HG02642 (cell line): ENCODE measurements at regions not wholly inside any gene's neighbourhood (a gene's known extent, or its start where the extent isn't known, plus 50 kb on each side); places are given as distances from the start of the nearest gene placed in this dataset.

Experiments
- ATAC-seq: cut with Tn5 transposase; IDR thresholded peaks from one replicate; pipeline ENCODE4 v1.9.1; 2021; ENCODE audit warnings: mild to moderate bottlenecking; ENCODE audit not compliant: unreplicated experiment, poor library complexity

DNA sequence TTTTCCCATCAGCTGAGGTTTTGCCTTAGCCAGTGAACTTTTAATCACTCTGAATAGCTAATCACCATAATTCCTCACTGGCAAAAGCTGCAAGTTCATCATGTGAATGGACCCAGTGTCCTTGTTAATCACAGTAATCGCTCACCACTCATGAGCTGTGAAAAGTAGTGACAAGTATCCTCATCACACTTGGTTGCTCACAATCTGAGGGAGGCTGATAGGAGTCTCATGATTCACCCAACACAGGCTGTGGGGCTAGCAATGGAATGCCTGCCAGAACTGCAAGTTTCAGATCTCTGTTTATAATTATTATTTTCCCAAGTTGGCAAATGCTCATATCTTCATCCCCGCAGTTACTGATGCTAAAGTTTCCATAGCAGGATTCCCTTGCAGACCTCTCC is 467.2 kb downstream of the KIF4B start:
- ATAC-seq, result no peak

DNA sequence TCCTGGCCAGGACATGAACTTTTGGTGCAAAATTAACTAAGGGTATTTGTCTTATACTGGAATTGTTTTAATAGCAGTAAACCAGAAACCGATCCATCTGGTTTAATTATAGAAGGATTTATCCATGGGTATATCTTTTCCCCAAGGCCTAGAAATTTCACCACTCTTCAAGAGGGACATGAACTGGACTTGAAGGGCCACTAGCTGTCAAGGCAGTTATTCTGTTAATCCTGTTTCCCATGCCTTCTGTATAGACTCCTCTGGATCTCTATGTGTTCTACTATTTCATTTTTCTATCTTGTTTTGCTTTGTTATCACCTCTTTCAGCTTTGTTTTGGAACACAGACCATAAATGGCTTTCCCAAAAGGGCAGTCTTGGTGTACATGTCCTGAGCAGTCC is 467.6 kb downstream of the KIF4B start:
- no peak for ATAC-seq

DNA sequence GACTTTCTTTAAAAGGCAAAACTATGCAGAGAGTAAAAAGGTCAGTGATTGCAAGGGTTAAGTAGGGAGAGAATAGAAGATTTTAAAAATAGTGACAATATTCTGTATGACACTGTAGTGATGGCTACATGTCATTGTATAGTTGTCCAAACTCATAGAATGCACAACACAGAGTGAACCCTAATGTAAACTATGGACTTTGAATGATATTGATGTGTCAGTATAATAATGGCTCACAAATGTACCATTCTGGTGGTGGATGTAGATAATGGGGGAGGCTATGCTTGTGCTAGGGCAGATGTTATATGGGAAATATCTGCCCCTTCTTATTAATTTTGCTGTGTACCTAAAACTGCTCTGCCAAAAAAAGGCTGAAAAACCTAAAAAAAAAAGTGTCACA is 468.9 kb downstream of the KIF4B start:
- no peak for ATAC-seq

DNA sequence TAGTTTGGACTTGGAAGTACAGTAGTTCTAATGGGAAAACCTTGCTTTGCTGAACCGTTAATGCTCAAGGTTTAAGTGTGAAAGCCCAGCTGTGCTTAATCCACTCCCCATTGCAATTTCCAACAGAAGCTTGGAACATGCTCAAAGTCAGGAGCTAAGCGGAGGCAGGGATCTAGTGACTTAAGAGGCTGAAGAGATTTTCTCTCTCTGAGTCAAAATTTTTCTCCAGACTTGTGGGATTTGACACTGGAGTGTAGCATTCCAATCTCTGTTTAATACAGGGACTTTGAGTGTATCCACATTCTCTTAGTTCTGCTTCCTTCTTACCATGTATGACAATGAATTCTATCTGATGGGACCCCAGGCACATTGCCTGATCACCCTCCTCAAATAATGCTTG is 471.8 kb downstream of the KIF4B start:
- no peak for ATAC-seq

DNA sequence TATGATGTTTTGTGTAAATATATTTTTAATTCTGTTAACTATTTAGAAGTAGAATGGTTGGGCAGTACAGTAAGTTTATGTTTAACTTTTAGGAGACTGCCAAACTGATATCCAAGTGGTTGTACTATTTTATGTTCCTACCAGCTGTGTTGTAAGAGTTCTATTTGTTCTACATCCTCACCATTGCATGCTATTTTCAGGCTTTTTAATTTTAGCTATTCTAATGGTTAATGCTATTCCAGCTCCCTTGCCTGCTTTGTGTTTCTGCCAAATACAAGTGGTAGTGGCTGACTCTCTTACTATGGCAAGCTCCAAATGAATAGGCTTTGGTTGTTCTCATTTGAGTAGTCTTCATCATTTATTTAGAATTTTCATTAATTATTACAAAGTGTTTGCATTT is 476.4 kb downstream of the KIF4B start:
- ATAC-seq, result no peak

DNA sequence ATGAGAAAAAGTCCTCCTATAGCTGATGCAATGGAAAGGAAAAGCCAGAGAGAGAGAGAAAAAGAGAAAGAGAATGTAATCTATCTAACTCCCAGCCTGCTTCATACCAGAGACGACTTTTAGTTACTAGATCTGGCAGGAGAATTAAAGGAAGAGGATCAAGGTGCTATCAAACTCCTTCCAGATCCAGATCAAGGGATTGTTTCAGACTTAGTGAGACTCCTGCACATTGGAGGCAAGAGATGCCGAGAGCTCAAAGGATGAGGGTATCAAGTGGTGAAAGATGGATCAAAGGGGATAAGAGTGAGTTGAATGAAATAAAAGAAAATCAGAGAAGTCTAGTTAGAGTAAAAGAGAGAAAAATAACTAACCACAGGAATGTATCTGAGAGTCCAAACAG is 478.6 kb downstream of the KIF4B start:
- ATAC-seq, result no peak

DNA sequence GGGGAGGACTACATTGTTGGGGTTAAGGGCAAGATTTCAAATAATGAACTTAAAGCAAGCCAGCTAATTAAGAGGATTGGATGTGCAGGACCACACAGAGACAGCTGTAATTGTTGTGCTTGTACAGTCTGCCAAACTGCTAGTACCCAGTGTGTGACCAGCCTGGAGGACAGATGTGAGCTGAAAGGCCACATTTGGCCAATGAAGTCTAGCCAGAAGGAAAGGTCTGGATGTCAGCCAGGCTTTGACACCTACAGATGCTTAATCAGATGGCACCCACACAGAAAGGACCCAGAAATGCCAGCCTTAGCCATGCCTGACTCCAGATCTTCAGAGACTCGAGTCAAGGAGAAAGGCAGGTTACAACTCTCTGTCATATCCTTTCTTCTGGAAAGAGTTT is 491.1 kb downstream of the KIF4B start:
- ATAC-seq, result no peak

DNA sequence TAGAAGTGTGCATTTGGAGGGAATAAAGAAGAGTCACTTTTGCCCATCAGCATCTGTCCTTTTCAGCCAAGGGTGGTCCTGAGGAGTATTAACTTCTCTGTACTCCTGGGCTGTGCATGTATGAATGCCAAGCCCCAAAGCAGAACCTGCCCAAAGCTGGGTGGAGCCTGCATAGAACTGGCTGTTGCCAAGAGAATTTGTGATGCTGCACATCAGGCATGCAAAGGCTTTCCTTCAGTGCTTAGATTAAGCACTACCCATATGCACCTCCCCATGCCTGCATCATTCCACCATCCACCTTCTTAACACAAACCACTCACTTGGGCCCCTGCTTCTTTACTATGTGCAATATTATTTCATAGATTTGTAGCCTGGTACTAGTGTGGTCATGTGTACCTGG is 493.8 kb downstream of the KIF4B start:
- ATAC-seq, result no peak

DNA sequence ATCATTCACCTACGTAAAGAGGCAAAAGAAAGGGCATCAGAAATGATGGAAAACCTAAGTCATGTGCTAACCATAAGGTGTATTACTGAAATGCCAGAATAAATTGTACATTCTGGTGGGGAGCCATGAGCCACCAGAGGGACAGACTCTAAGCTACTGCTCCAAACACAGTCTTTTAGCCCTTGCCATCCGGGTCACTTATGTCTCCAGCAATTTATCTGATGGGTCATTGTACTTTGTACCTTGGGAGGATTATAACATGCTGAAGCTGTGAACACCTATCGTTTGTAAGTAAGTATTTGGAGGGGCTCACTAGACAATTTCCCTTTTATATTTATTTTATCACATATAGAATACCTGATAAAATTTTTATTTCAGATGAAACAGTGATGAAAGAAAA is 495.1 kb downstream of the KIF4B start:
- no peak for ATAC-seq

DNA sequence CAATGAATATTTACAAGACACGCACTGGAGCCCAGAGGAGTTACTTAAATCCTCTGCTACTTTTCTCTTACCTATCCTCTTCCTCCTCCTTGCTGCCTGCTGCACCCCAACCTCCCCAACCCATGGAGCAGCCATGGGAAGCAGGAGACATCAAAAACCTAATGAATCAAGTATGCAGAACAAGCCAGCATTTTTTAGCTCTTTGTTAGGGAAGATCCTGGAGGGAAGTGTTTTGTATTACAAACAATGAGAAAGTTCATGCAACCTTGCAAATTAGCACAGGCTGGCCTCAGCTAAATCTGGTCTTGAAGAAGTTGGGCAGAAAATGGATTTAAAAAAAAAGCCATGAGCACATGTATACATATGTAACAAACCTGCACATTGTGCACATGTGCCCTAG is 498.8 kb downstream of the KIF4B start:
- no peak for ATAC-seq

DNA sequence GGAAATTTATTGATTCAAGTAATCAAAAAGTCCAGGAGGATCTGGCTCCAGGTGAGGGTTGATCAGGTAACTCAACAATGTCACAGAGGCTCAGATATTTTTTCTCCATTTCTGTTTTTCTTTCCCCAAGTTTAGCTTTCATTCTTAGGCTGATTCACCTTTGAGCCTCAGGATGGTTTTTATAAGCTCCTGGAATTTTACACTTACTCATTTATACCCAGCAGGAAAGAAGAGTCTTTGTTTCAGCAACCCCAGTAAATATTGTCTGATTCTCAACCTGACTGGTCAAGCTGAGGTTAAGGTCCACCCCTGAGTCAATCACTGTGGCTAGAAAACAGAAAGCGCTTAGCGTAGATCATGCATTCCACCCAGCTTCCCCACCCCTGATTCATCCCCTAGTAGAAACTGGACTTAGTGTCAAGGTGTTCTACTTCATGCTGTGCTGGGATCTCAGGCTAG is 500.6 kb downstream of the KIF4B start:
- ATAC-seq, result no peak

DNA sequence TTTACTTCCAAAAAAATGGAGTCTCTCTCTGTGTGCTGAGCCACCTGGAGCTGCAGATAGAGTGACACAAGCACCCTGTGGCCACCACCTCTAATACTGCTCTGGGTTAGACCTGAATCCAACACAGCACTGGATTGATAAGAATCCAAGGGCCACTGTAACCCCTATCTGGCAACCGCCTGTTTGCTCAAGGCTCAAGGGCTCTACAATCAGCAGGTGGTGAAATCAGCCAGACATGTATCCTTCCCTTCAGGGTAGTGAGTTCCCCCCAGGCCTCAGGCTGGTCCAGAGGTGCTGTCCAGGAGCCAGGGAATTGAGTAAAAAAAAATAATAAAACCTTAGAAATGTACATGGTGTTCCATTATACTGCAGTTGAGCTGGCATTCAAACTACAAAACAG is 509.0 kb downstream of the KIF4B start:
- no peak for ATAC-seq

DNA sequence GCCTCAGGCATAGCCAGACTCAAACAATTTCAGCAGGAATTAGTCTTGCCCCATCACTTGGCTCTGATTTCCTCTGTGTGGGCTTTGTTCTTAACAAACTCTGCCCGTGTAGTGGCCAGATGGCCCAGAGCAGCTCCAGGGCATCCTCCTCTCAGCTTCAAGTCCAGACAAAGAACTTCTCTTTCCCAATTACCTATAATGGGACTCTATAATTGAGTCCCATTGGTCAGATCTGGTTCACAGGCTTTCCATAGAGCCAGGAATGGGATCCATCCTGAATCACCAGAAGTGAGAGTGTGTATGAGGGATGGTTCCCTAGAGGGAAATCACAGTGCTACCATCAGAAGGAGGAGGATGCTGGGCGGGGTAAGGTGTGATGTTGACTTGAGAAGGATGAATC is 515.8 kb downstream of the KIF4B start:
- ATAC-seq, result no peak

DNA sequence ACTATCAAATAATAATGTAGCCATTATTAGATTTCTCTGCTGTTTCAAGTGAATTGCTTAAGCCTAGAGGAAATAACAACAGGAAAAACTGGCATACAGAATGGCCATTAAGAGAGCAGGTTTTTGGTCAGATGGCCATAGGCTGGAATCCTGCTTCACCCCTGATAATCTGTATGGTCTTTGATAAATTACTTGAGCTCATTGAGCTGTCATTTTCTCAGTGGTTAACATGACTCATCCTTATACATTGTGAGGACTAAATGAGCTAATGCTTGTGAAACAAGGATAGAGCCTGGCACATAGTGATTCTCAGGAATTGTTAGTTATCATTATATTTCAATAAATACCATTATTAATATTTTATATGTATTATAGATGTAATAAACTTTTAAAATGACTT is 516.5 kb downstream of the KIF4B start:
- no peak for ATAC-seq

DNA sequence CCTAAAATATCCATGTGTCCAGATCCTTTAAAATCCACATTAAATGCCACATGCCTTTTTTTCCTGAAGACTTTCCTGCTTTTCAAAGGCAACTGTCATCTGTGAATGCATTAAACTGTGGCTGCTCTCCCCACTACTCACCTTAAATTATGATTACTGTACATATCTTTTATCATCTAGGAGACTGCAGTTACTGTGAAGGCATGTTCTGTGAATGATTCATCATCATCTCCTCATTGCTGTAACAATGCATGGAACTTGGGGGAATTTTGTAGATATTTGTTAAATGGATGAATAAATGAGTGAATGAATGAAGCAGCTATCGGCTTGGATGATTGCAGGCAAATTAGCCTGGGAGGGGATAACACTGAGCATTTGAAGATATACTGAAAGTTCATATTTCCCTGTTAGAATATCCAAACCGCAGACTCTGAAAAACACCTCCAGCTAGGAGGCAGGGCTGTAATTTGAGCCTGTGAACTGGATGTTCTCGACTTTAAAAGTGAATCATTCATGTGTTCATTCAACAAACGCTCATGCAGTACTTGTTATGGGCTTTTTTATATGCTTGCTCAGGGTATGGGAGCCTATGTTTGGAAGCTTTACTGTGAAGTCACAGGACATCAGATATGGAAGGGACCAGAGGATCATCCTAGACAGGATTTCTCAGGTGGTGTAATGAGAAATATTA is 519.2 kb downstream of the KIF4B start:
- ATAC-seq, result no peak

DNA sequence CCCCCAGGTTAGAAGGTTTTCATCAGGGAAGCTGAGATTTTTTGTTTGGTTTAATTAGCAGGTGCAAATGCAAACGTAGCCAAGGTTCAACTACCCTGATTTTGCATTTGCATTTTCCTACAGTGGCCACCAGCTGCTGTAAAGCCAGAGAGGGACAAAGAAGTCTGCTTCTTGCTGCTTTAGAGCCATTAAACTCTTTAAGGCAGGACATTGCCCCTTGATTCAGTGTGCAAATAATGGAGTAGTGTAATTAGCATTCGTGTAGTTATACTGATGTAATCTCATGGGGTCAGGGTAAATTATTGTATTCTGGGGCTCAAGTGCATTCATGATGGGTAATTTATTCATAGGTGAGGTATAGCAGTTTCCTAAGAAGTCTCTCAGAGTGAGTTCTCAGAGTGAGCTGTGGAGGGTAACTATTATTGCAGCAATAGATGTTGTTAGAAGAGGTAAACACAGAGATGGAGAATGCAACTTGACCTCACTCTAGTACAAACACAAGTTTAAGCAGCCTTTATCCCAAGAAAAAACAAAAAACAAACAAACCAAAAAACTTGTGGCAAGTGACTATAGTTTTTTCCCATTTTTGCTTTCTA is 526.5 kb downstream of the KIF4B start:
- no peak for ATAC-seq

DNA sequence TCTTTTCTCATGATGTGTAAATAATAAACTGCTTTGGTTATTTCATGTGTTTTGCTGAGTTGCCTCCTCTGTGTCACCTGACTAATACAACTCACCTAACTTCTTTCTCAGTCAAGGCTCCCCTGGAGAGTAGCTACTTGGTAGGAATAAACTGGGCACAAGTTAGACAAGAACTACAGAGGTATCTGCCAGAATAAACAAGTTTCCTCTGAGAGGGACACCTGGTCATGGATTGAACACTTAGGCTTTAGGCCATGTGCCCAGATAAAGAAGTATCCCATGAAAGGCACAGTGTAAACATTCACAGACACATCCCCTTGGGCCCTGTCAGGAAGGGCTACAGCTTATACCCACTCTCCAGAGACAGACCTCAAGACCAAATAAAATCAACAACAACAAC is 532.5 kb downstream of the KIF4B start:
- no peak for ATAC-seq

DNA sequence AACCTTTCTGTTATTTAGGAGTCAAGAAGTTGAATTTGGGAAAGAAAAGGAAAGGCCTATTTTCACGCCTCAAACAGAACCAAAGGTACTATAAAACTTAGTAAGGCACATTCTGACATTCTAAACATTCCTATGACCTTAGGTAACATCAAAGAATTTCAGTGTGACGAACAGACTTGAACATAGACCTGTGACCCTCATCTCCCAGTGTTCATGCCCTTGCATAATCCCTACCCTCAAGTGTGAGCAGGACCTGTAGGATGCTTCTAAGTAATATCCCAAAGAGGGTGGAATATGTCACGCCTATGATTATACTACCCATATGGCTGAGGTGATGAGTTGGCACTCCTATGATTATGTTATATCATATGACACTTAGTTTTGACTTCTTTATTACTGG is 540.9 kb downstream of the KIF4B start:
- no peak for ATAC-seq

DNA sequence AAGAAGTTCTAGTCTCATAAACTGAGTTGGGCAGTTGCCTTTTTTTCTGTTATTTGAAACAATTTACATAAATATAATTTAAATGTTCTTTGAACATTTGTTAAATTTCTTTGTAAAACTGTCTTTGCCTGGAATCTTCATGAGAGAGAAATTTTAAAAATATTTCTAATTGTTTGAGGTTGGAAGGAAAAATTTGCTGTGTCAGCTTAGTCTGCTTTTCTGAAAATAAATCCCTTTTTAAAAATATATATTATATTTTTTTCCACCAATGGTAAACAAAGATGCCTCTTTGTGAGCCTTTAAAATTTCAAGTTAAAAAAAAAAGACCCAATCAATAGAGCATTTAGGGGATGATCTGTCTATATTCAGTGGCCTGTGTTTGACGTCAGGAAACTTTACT is 542.7 kb downstream of the KIF4B start:
- ATAC-seq, result no peak

DNA sequence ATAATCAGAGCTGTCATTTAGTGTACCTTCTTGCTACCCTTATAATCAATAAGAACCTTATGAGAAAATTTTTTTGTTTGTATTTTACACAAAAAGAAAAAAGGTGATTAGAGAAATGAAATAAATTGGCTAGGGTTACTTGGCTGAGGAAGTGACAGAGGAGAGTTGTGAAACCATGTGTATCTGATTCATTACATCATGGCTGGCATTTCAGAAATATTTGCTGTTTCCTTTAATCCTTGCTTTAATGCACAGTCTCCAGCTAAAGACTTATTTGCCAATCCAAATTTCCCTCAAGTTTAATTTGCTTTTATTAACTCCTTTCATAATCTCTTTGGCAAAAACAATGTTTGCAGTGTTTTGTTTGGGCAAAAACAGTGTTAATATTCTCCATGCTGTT is 543.1 kb downstream of the KIF4B start:
- no peak for ATAC-seq

DNA sequence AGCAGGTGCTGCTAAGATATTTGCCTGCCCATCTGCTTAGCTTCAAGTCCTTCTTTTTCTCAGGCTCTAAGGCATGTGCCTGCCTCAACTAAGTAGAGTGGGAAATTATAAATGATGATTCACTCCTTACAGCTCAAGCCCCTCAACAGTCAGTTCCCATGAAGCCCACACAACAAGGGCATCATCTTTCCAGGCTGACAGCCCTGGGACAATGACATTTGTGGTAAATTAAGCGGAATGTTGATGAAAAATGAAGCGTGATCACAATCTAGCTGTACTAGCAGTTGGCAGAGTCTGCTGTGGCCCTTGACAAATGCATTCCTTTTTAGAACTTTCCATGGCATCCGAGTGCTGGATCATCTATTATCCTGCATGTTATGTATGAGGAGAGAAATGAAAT is 548.6 kb downstream of the KIF4B start:
- ATAC-seq, result no peak

DNA sequence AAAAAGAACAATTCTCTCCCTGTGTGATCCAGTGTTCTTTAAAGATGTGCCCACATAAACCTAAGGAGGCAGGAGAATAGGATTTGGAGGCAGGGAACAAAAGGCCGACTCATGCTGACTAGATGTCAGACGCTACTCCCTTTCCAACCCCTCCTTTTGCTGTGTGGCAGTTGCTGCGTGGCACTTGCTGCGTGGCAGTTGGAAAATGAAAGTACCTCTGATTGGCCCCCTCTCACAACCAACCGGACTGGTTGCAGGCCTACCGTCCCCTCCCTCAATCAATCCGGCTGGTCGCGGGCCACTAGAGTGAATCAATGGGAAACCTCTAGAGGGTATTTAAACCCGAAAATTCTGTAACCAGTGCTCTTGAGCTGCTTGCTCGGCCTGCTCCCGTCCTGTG is 551.0 kb downstream of the KIF4B start:
- ATAC-seq, result no peak
